ENCODE measurements at regions not wholly inside any gene's neighbourhood (a gene's known extent, or its start where the extent isn't known, plus 50 kb on each side); places are given as distances from the start of the nearest gene placed in this dataset.

DNA sequence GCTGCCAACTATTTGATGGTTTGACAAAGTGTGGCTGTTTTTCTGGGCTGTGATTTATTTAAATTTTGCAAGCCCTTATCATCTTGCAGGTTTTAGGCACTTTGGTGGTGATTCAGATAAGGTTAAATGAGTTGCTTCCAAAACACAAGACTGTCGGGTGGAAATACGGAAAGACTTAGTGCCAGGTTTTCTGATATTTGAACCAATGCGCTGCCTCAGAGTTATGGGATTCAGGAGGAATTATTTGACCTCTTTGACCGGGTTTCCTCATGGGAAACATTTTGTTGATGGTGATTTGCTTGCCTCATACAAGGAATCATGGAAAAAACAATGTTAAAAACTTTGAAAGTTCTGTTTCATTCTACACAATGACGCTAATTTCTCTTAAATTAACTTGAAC is 136.1 kb upstream of the MAP9 start:
- TF ChIP-seq POLR2A (IDR thresholded peaks at IDR 0.05; ENCODE audit: low read depth, low read length) (no peak), POLR2AphosphoS5 (IDR thresholded peaks at IDR 0.05; ENCODE audit: low read depth, low read length) (no peak)
